ENCODE measurements at regions not wholly inside any gene's neighbourhood (a gene's known extent, or its start where the extent isn't known, plus 50 kb on each side); places are given as distances from the start of the nearest gene placed in this dataset.

DNA sequence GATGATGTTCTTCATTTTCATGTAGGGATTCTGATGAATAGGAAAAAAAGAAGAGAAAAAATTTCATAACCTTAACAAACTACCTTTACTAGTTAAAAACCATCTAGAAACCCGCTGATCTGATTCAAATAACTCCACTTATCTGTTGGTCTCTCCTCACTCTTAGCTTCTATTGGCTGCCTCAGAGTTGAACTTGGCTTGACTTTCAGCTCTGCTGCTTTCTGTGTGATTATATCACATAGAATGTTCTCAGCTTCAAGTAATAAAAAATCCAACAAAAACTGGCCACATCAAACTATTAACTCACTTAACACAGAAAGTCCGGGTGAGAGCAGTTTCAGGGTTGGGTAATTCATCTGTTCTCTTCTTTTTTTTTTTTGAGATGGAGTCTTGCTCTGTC lies 126.8 kb upstream of the RASGRP1 start:
- no peak for TF ChIP-seq RARB (CRISPR knock-in tag; IDR thresholded peaks at IDR 0.05)
- TF ChIP-seq SNAI2 (CRISPR knock-in tag; IDR thresholded peaks at IDR 0.05) = no peak
- TF ChIP-seq, protein P1, sequence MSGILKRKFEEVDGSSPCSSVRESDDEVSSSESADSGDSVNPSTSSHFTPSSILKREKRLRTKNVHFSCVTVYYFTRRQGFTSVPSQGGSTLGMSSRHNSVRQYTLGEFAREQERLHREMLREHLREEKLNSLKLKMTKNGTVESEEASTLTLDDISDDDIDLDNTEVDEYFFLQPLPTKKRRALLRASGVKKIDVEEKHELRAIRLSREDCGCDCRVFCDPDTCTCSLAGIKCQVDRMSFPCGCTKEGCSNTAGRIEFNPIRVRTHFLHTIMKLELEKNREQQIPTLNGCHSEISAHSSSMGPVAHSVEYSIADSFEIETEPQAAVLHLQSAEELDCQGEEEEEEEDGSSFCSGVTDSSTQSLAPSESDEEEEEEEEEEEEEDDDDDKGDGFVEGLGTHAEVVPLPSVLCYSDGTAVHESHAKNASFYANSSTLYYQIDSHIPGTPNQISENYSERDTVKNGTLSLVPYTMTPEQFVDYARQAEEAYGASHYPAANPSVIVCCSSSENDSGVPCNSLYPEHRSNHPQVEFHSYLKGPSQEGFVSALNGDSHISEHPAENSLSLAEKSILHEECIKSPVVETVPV (CRISPR knock-in tag; IDR thresholded peaks at IDR 0.05) = no peak
- TF ChIP-seq, protein P2, sequence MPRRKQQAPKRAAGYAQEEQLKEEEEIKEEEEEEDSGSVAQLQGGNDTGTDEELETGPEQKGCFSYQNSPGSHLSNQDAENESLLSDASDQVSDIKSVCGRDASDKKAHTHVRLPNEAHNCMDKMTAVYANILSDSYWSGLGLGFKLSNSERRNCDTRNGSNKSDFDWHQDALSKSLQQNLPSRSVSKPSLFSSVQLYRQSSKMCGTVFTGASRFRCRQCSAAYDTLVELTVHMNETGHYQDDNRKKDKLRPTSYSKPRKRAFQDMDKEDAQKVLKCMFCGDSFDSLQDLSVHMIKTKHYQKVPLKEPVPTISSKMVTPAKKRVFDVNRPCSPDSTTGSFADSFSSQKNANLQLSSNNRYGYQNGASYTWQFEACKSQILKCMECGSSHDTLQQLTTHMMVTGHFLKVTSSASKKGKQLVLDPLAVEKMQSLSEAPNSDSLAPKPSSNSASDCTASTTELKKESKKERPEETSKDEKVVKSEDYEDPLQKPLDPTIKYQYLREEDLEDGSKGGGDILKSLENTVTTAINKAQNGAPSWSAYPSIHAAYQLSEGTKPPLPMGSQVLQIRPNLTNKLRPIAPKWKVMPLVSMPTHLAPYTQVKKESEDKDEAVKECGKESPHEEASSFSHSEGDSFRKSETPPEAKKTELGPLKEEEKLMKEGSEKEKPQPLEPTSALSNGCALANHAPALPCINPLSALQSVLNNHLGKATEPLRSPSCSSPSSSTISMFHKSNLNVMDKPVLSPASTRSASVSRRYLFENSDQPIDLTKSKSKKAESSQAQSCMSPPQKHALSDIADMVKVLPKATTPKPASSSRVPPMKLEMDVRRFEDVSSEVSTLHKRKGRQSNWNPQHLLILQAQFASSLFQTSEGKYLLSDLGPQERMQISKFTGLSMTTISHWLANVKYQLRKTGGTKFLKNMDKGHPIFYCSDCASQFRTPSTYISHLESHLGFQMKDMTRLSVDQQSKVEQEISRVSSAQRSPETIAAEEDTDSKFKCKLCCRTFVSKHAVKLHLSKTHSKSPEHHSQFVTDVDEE (CRISPR knock-in tag; IDR thresholded peaks at IDR 0.05) = no peak
- TF ChIP-seq, protein P3, sequence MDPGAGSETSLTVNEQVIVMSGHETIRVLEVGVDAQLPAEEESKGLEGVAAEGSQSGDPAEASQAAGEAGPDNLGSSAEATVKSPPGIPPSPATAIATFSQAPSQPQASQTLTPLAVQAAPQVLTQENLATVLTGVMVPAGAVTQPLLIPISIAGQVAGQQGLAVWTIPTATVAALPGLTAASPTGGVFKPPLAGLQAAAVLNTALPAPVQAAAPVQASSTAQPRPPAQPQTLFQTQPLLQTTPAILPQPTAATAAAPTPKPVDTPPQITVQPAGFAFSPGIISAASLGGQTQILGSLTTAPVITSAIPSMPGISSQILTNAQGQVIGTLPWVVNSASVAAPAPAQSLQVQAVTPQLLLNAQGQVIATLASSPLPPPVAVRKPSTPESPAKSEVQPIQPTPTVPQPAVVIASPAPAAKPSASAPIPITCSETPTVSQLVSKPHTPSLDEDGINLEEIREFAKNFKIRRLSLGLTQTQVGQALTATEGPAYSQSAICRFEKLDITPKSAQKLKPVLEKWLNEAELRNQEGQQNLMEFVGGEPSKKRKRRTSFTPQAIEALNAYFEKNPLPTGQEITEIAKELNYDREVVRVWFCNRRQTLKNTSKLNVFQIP (CRISPR knock-in tag; IDR thresholded peaks at IDR 0.05; ENCODE audit: borderline replicate concordance, low read depth) = no peak
- no peak for TF ChIP-seq ESRRG (CRISPR knock-in tag; IDR thresholded peaks at IDR 0.05)
- TF ChIP-seq ZNF565 (CRISPR knock-in tag; conservative IDR thresholded peaks at IDR 0.05; ENCODE audit: low read depth) = no peak
- TF ChIP-seq, protein P4, sequence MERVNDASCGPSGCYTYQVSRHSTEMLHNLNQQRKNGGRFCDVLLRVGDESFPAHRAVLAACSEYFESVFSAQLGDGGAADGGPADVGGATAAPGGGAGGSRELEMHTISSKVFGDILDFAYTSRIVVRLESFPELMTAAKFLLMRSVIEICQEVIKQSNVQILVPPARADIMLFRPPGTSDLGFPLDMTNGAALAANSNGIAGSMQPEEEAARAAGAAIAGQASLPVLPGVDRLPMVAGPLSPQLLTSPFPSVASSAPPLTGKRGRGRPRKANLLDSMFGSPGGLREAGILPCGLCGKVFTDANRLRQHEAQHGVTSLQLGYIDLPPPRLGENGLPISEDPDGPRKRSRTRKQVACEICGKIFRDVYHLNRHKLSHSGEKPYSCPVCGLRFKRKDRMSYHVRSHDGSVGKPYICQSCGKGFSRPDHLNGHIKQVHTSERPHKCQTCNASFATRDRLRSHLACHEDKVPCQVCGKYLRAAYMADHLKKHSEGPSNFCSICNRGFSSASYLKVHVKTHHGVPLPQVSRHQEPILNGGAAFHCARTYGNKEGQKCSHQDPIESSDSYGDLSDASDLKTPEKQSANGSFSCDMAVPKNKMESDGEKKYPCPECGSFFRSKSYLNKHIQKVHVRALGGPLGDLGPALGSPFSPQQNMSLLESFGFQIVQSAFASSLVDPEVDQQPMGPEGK (CRISPR knock-in tag; IDR thresholded peaks at IDR 0.05; ENCODE audit: borderline replicate concordance) = no peak
- TF ChIP-seq TCF4 (CRISPR knock-in tag; IDR thresholded peaks at IDR 0.05; ENCODE audit: borderline replicate concordance) = no peak
- TF ChIP-seq PPARA (CRISPR knock-in tag; IDR thresholded peaks at IDR 0.05; ENCODE audit: borderline replicate concordance) = no peak
- no peak for TF ChIP-seq GLIS3 (CRISPR knock-in tag; IDR thresholded peaks at IDR 0.05)
- TF ChIP-seq OSR1 (CRISPR knock-in tag; IDR thresholded peaks at IDR 0.05) = no peak
- TF ChIP-seq, protein P5, sequence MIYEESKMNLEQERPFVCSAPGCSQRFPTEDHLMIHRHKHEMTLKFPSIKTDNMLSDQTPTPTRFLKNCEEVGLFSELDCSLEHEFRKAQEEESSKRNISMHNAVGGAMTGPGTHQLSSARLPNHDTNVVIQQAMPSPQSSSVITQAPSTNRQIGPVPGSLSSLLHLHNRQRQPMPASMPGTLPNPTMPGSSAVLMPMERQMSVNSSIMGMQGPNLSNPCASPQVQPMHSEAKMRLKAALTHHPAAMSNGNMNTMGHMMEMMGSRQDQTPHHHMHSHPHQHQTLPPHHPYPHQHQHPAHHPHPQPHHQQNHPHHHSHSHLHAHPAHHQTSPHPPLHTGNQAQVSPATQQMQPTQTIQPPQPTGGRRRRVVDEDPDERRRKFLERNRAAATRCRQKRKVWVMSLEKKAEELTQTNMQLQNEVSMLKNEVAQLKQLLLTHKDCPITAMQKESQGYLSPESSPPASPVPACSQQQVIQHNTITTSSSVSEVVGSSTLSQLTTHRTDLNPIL (CRISPR knock-in tag; IDR thresholded peaks at IDR 0.05; ENCODE audit: low read depth) = no peak
- TF ChIP-seq ZFP30 (CRISPR knock-in tag; IDR thresholded peaks at IDR 0.05) = no peak
- no peak for TF ChIP-seq BACH2 (CRISPR knock-in tag; IDR thresholded peaks at IDR 0.05; ENCODE audit: borderline replicate concordance)
- TF ChIP-seq ZC3H10 (CRISPR knock-in tag; IDR thresholded peaks at IDR 0.05) = no peak
- no peak for TF ChIP-seq ZFP3 (CRISPR knock-in tag; IDR thresholded peaks at IDR 0.05)
- TF ChIP-seq CSDC2 (CRISPR knock-in tag; IDR thresholded peaks at IDR 0.05) = no peak
- TF ChIP-seq ZNF70 (CRISPR knock-in tag; IDR thresholded peaks at IDR 0.05) = no peak
- TF ChIP-seq ISL1 (CRISPR knock-in tag; IDR thresholded peaks at IDR 0.05) = no peak
- no peak for ATAC-seq

DNA sequence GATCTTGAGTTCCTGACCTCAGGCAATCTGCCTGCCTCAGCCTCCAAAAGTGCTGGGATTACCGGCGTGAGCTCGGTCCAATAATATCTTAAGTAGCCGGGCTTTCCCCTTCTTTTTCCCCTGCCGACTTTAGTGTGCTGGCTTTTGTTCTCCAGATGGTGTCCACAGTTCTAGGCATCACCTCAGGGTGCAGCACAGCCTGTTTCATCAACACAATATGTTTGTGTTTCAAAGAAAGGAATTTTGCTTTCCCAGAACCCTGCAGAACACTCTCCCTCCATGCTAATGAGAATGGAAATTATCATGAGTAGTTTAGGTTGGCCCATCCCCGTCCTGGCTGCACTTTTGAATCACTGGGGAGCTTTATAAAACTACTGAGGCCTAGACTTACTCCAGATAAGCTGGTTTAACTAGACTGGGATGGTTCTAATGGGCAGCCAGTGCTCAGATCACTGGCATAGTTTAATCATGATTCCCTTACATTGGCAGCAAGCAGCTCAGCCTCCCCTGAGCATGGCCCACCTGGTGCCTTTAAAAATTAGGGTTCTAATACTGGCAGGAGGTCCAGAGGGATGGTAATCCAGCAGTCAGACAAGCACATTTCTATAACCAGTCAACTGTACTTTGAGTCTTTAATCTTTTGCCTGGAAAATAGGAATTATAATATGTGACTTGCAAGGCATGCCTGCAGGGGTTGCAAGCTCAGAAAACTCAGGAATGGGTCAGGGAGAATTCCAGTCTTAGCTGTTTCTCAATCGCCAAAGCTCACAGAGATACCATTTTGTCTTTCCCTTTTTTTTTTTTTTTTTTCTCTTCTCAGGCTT lies 127.6 kb upstream of the RASGRP1 start:
- ATAC-seq = no peak
- TF ChIP-seq, protein P1 (CRISPR knock-in tag; IDR thresholded peaks at IDR 0.05) = no peak
- TF ChIP-seq PPARA (CRISPR knock-in tag; IDR thresholded peaks at IDR 0.05; ENCODE audit: borderline replicate concordance) (no peak), TOX (CRISPR knock-in tag; IDR thresholded peaks at IDR 0.05; ENCODE audit: borderline replicate concordance) (no peak), ZFP3 (CRISPR knock-in tag; IDR thresholded peaks at IDR 0.05) (no peak)
